ENCODE measurements at regions not wholly inside any gene's neighbourhood (a gene's known extent, or its start where the extent isn't known, plus 50 kb on each side); places are given as distances from the start of the nearest gene placed in this dataset.

DNA sequence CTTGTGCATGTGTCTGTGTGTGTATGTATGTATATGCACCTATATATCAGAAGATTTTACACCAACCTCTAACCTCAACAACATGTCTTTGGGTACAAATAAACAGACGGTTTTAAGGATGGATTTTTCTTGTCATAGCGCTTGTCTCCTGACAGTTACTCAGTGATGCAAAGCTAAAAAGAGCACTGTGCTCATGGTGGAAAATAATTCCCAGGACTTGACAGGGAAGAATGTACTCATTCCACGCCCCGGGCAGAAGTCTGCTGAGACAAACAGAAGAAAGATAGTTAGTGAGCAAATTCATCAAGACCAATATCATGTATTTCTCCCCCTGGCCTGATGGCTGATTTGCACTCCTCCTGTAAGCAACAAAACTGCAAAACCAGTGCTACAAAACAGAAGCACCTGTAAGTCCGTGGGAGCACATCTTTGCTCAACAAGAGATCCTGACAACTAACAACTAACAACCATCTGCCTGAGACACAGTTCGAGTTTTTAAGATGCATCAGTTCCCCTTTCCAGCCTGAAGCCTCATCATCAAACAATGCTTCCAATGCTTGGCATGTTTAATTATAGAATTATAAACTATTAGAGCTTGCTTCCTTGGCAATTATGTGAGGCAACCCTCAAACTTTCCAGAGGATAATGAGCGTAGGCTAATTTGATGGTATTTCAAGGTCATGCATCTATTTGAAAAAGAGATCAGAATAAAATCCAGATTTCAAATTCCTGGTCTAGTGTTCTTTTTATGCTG lies 812.7 kb upstream of the MIR17HG start:
- intact Hi-C loops (cut with DNase I): no loop called here
- no peak for DNase-seq (ENCODE audit: low spot score in 2 of 2)
- TF ChIP-seq, protein P1, sequence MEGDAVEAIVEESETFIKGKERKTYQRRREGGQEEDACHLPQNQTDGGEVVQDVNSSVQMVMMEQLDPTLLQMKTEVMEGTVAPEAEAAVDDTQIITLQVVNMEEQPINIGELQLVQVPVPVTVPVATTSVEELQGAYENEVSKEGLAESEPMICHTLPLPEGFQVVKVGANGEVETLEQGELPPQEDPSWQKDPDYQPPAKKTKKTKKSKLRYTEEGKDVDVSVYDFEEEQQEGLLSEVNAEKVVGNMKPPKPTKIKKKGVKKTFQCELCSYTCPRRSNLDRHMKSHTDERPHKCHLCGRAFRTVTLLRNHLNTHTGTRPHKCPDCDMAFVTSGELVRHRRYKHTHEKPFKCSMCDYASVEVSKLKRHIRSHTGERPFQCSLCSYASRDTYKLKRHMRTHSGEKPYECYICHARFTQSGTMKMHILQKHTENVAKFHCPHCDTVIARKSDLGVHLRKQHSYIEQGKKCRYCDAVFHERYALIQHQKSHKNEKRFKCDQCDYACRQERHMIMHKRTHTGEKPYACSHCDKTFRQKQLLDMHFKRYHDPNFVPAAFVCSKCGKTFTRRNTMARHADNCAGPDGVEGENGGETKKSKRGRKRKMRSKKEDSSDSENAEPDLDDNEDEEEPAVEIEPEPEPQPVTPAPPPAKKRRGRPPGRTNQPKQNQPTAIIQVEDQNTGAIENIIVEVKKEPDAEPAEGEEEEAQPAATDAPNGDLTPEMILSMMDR (IDR thresholded peaks at IDR 0.05): no peak
- Histone ChIP-seq H3K27ac (no peak overlapping the region), H3K9me3 (no peaks in the 10 kb centered on the region), H3K27me3 (no peaks in the 10 kb centered on the region), H3K4me3 (no peak overlapping the region), H3K4me1 (no peaks in the 10 kb centered on the region), H3K36me3 (no peaks in the 10 kb centered on the region)

DNA sequence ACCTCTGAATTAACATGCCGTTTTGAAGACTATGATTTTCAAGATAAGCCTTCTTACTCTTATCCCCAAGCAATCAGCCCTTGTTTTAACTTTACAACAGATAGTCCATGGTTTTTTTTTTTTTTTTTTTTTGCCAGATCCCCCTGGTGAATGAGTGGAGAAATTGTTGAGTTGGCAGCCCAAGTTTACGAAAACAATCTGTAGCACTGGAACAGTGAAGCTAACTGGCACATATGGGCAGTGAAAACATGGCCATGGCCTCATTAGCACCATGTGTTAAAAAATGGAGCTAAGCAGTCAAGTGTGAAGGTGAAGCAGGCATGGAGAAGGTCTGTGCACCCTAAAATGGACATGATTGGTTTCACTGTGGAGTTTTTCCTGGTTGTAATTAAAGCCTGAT lies 812.1 kb upstream of the MIR17HG start:
- no peak overlapping the region for H3K27ac ChIP-seq
- no peaks in the 10 kb centered on the region for H3K4me1 ChIP-seq
- H3K4me3 ChIP-seq: no peak overlapping the region
- no peak for DNase-seq (ENCODE audit: low spot score in 2 of 2)
- no peaks in the 10 kb centered on the region for H3K9me3 ChIP-seq
- intact Hi-C loops (cut with DNase I): no loop called here
- TF ChIP-seq, protein P1 (IDR thresholded peaks at IDR 0.05): no peak
- H3K27me3 ChIP-seq: no peaks in the 10 kb centered on the region
- H3K36me3 ChIP-seq: no peaks in the 10 kb centered on the region

DNA sequence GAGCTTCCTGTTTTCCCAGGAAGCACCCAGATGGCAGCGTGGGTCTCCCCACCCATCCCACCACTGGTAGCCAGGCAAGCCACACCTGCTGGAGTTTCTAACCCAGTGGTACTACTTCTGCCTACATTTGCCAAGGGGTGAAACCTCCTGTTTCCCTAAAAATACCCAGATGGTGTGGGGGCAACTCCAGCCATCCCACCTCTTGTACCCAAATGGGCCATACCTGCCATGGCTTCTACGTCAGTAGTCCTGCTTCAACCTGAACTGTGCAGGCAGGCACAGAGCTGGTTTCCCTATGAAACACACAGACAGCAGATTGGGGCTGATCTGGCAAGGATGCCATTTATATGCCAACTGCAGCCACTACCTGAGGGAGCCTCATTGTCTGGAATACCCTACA lies 809.4 kb upstream of the MIR17HG start:
- intact Hi-C loops (cut with DNase I): no loop called here
- Histone ChIP-seq H3K4me3 (no peak overlapping the region), H3K27ac (no peak overlapping the region), H3K9me3 (no peaks in the 10 kb centered on the region), H3K27me3 (no peaks in the 10 kb centered on the region), H3K4me1 (no peaks in the 10 kb centered on the region), H3K36me3 (no peaks in the 10 kb centered on the region)
- DNase-seq (ENCODE audit: low spot score in 2 of 2): no peak
- TF ChIP-seq, protein P1 (IDR thresholded peaks at IDR 0.05): no peak

DNA sequence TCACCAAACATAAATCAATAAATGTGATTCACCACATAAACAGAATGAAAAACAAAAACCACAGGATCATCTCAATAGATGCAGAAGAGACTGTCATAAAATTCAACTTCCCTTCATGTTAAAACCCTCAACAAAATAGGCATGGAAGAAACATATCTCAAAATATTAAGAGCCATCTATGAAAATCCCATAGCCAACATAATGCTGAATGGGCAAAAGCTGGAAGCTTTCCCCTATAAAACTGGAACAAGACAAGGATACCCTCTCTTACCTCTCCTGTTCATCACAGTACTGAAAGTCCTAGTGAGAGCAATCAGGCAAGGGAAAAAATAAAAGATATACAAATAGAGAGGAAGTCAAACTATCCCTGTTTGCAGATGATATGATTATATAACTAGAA lies 806.1 kb upstream of the MIR17HG start:
- Histone ChIP-seq H3K9me3 (no peaks in the 10 kb centered on the region), H3K4me1 (no peaks in the 10 kb centered on the region), H3K27me3 (no peaks in the 10 kb centered on the region), H3K4me3 (no peak overlapping the region), H3K27ac (no peak overlapping the region), H3K36me3 (no peaks in the 10 kb centered on the region)
- no peak for DNase-seq (ENCODE audit: low spot score in 2 of 2)
- TF ChIP-seq, protein P1 (IDR thresholded peaks at IDR 0.05): no peak
- intact Hi-C loops (cut with DNase I): no loop called here

DNA sequence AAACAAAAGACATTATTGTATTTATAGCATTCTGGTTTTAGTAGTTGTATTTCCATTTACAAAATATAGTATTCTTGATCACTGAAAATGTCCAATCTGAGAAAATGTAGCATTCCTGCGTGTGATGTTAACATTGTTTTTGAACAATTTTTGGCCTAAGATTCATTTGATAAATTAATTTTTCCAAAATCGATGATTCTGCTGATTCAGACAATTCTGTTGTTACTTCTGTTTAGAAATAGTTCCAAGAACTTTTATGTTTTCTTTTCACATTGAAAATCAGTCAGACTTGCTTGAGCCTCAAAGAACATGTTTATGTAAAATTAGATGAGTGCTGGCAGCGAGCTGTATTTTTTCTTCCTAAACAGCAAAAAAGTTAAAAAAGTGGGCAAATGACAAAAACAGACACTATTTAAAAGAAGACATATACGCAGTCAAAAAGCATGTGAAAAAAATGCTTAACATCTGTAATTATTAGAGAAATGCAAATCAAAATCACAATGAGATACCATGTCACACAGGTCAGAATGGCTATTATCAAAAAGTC lies 804.5 kb upstream of the MIR17HG start:
- TF ChIP-seq, protein P1 (IDR thresholded peaks at IDR 0.05): no peak
- no peaks in the 10 kb centered on the region for H3K4me1 ChIP-seq
- no peaks in the 10 kb centered on the region for H3K9me3 ChIP-seq
- no peaks in the 10 kb centered on the region for H3K36me3 ChIP-seq
- no peaks in the 10 kb centered on the region for H3K27me3 ChIP-seq
- DNase-seq (ENCODE audit: low spot score in 2 of 2): no peak
- no peak overlapping the region for H3K27ac ChIP-seq
- no peak overlapping the region for H3K4me3 ChIP-seq
- intact Hi-C loops (cut with DNase I): no loop called here
